ENCODE measurements at regions not wholly inside any gene's neighbourhood (a gene's known extent, or its start where the extent isn't known, plus 50 kb on each side); places are given as distances from the start of the nearest gene placed in this dataset.

DNA sequence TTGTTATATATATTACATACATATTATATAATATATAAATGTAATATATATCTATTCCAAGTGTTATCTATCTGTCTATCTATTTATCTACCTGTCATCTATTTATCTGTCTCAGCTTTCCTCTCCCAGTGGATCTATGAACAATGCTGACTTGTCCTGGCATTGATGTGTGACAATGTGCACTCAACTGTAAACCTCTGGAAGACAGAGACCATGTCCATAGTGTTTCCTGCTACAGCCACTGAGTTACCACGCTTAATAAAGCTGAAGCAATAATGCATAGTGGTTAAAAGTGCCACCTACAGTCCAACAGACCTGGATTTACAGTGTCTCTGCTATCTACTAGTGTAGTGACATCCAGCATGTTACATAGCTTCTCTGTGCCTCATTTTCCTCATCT, 57.2 kb upstream of the TMED7 start:
- WGBS (ENCODE audit: insufficient coverage): no CpG with 5 or more reads among the region's 1 CpG
- Mint-ChIP-seq H3K27ac (no peak overlapping the region), H3K27me3 (peaks cover 10% of the 10 kb centered on the region), H3K9me3 (ENCODE audit: insufficient read depth) (no peaks in the 10 kb centered on the region), H3K4me3 (no peak overlapping the region), H3K4me1 (no peaks in the 10 kb centered on the region)
- no peak for ATAC-seq (ENCODE audit: low read depth)
- CTCF ChIA-PET: no interaction called here
- no peaks in the 10 kb centered on the region for H3K79me2 ChIP-seq (ENCODE audit: control insufficient read depth, insufficient read depth, low read length)
- no peaks in the 10 kb centered on the region for H3K9me3 ChIP-seq (ENCODE audit: control extremely low read depth in 1 of 3, control insufficient read depth in 2 of 3, insufficient read depth in 1 of 3, low read length in 2 of 3)
- H3K4me1 ChIP-seq (ENCODE audit: control insufficient read depth in 2 of 2, insufficient read depth in 2 of 2, low read length in 2 of 2): no peaks in the 10 kb centered on the region
- no peak overlapping the region for H2AFZ ChIP-seq (ENCODE audit: insufficient read depth, low read depth, low read length, poor library complexity, severe bottlenecking)
- H3K4me2 ChIP-seq (replicated peaks; ENCODE audit: low read depth, low read length, poor library complexity, severe bottlenecking): no peak overlapping the region
- H4K20me1 ChIP-seq (ENCODE audit: control insufficient read depth, insufficient read depth, low read length, poor library complexity, severe bottlenecking): no peaks in the 10 kb centered on the region
- H3K27me3 ChIP-seq (replicated peaks in 1 of 4; ENCODE audit: control extremely low read depth in 1 of 4, control insufficient read depth in 3 of 4, insufficient read depth in 4 of 4, low read length in 3 of 4): peaks cover 0 to 4% (median 0%) of the 10 kb centered on the region in 4 experiments
- no peak overlapping the region for H3K4me3 ChIP-seq (ENCODE audit: control extremely low read depth in 1 of 5, extremely low read depth in 1 of 5, insufficient read depth in 1 of 5, low read depth in 2 of 5, low read length in 4 of 5)
- POLR2A ChIA-PET: no interaction called here
- H3K36me3 ChIP-seq (replicated peaks in 1 of 2; ENCODE audit: control extremely low read depth in 1 of 2, control insufficient read depth in 1 of 2, extremely low read depth in 1 of 2, insufficient read depth in 2 of 2, low read length in 1 of 2): no peaks in the 10 kb centered on the region
- DNase-seq: no peak
- H3K9ac ChIP-seq (ENCODE audit: low read length): no peak overlapping the region
- intact Hi-C loops (cut with micrococcal nuclease): no loop called here
- TF ChIP-seq EZH2 (IDR thresholded peaks at IDR 0.05; ENCODE audit: borderline replicate concordance, insufficient read depth, low read depth, low read length, poor library complexity, severe bottlenecking): no peak
- no peak overlapping the region for H3K27ac ChIP-seq (ENCODE audit: low read length in 2 of 2)
